GM12878 (cell line): ENCODE measurements at regions not wholly inside any gene's neighbourhood (a gene's known extent, or its start where the extent isn't known, plus 50 kb on each side); places are given as distances from the start of the nearest gene placed in this dataset.

Experiments used
- ATAC-seq: fragments of 200-7000 bp; cut with Tn5 transposase; 3 replicates; pipeline ENCODE4 v1.9.1; 2020; ENCODE audit warnings: mild to moderate bottlenecking, moderate library complexity
- BruUV-seq: library from RNA; stranded (reverse); fragments of 400-500 nt; replicated peaks from 2 replicates; lab custom pipeline; 2021; lab: Mats Ljungman, UMichigan
- CTCF ChIA-PET: fragments of 300-600 bp; sonication (Branson Sonifier 250); formaldehyde crosslinking; extraction: SDS; loops from one replicate; lab custom pipeline; 2021; ENCODE audit warnings: inconsistent platforms; lab: Yijun Ruan, JAX
- POLR2A ChIA-PET: fragments of 350-600 bp; formaldehyde crosslinking; extraction: SDS; loops from one replicate; lab custom pipeline; 2021; ENCODE audit warnings: inconsistent platforms; lab: Charles Lee
- RAD21 ChIA-PET: fragments of 300-600 bp; sonication (Branson Sonifier 250); formaldehyde crosslinking; loops from one replicate; lab custom pipeline; 2023; ENCODE audit warnings: antibody characterized with exemption; ENCODE audit not compliant: unreplicated experiment; lab: Charles Lee
- SMC1A ChIA-PET: fragments of 300-600 bp; sonication (Branson Sonifier 250); formaldehyde crosslinking; loops from one replicate; lab custom pipeline; 2023; ENCODE audit not compliant: unreplicated experiment, uncharacterized antibody; lab: Charles Lee
- DNase-seq: peaks from one replicate; pipeline ENCODE4 v3.0.0-alpha.2; 2011; ENCODE audit warnings: low read depth, low spot score
- FAIRE-seq: peaks from 3 replicates; lab custom pipeline; 2011; peaks lifted over from hg19 to GRCh38; lab: Jason Lieb, UNC
- H2AFZ ChIP-seq: 2 replicates; pipeline ENCODE4 v1.6.0; 2011; ENCODE audit warnings: low read depth, low read length, control low read depth; ENCODE audit not compliant: control insufficient read depth
- H3K27ac ChIP-seq: 2 replicates; pipeline ENCODE4 v1.5.1; 2011; ENCODE audit warnings: control low read depth; ENCODE audit not compliant: control insufficient read depth, insufficient read depth
- H3K27me3 ChIP-seq, 2 experiments: replicated peaks in 1 of 2; 2 replicates each; pipeline versions ENCODE4 v1.6.0 to v1.6.1; 2011; ENCODE audit warnings: low read length in 1 of 2; ENCODE audit not compliant: control insufficient read depth in 2 of 2, insufficient read depth in 2 of 2
- H3K36me3 ChIP-seq, 2 experiments: 2 replicates each; pipeline ENCODE4 v1.5.1; 2011; ENCODE audit warnings: low read length in 1 of 2; ENCODE audit not compliant: control insufficient read depth in 2 of 2, insufficient read depth in 2 of 2
- H3K4me1 ChIP-seq: 2 replicates; pipeline ENCODE4 v1.6.1; 2011; ENCODE audit warnings: mild to moderate bottlenecking, low read length, moderate library complexity, mixed read lengths; ENCODE audit not compliant: control insufficient read depth, insufficient read depth
- H3K4me2 ChIP-seq: 2 replicates; pipeline ENCODE4 v1.6.0; 2011; ENCODE audit warnings: control low read depth; ENCODE audit not compliant: control insufficient read depth, insufficient read depth
- H3K4me3 ChIP-seq: fragments of 200-600 bp; sonication (generic); 2 replicates; pipeline ENCODE4 v1.5.1; 2016
- H3K79me2 ChIP-seq: 2 replicates; pipeline ENCODE4 v1.6.0; 2011; ENCODE audit warnings: low read length; ENCODE audit not compliant: control insufficient read depth, insufficient read depth
- H3K9ac ChIP-seq: 2 replicates; pipeline ENCODE4 v1.8.0; 2011; ENCODE audit warnings: low read length, control low read depth, mixed read lengths; ENCODE audit not compliant: control insufficient read depth, insufficient read depth
- H3K9me3 ChIP-seq: replicated peaks from 3 replicates; pipeline ENCODE4 v1.5.1; 2011; ENCODE audit warnings: mild to moderate bottlenecking, low read length; ENCODE audit not compliant: control insufficient read depth, insufficient read depth
- H4K20me1 ChIP-seq: 2 replicates; pipeline ENCODE4 v1.6.0; 2011; ENCODE audit not compliant: control insufficient read depth, insufficient read depth
- E4F1 ChIP-seq: fragments of 450-650 bp; IDR thresholded peaks from 2 replicates; pipeline ENCODE4 v1.6.1; 2018; ENCODE audit warnings: borderline replicate concordance, mild to moderate bottlenecking; ENCODE audit not compliant: partially characterized antibody
- HDGF ChIP-seq: fragments of 450-650 bp; IDR thresholded peaks from 2 replicates; pipeline ENCODE4 v1.6.1; 2016; ENCODE audit warnings: antibody characterized with exemption
- HSF1 ChIP-seq: fragments of 150-350 bp; IDR thresholded peaks from 2 replicates; pipeline ENCODE4 v1.6.1; 2014; ENCODE audit warnings: mild to moderate bottlenecking, low read depth, low read length
- IKZF1 ChIP-seq: fragments of 450-650 bp; conservative IDR thresholded peaks from 2 replicates; pipeline ENCODE4 v1.6.1; 2017; ENCODE audit warnings: antibody characterized with exemption, mild to moderate bottlenecking
- IRF3 ChIP-seq: fragments of 450-650 bp; IDR thresholded peaks from 2 replicates; pipeline ENCODE4 v1.6.1; 2014; ENCODE audit warnings: mild to moderate bottlenecking
- JUNB ChIP-seq: IDR thresholded peaks from 2 replicates; pipeline ENCODE4 v1.6.1; 2016; ENCODE audit warnings: antibody characterized with exemption, mild to moderate bottlenecking
- KAT2A ChIP-seq: conservative IDR thresholded peaks from 2 replicates; pipeline ENCODE4 v1.6.1; 2011; ENCODE audit warnings: low read depth, low read length; ENCODE audit not compliant: control insufficient read depth
- KLF5 ChIP-seq: fragments of 450-650 bp; IDR thresholded peaks from 2 replicates; pipeline ENCODE4 v1.6.1; 2014; ENCODE audit warnings: mild to moderate bottlenecking; ENCODE audit not compliant: partially characterized antibody
- POLR2A ChIP-seq: IDR thresholded peaks from 2 replicates; pipeline ENCODE4 v1.6.1; 2011; ENCODE audit warnings: low read depth, mild to moderate bottlenecking, low read length
- SMAD5 ChIP-seq: IDR thresholded peaks from 2 replicates; pipeline ENCODE4 v1.6.1; 2016; ENCODE audit warnings: antibody characterized with exemption, low read depth
- SMARCA5 ChIP-seq: fragments of 450-650 bp; IDR thresholded peaks from 2 replicates; pipeline ENCODE4 v1.6.1; 2017; ENCODE audit warnings: mild to moderate bottlenecking
- SUZ12 ChIP-seq: fragments of 200-600 bp; sonication (generic); IDR thresholded peaks from one replicate; pipeline ENCODE4 v1.6.1; 2018; ENCODE audit warnings: antibody characterized with exemption, mild to moderate bottlenecking; ENCODE audit not compliant: unreplicated experiment
- TAF1 ChIP-seq: IDR thresholded peaks from 2 replicates; pipeline ENCODE4 v1.6.1; 2011; ENCODE audit warnings: mild to moderate bottlenecking, low read depth, low read length, borderline replicate concordance
- ZBED1 ChIP-seq: IDR thresholded peaks from 2 replicates; pipeline ENCODE4 v1.6.1; 2016; ENCODE audit warnings: borderline replicate concordance
- WGBS: methylation state at CpG from one replicate; pipeline ENCODE4 v1.1.6; 2016; ENCODE audit warnings: low lambda C conversion rate; ENCODE audit not compliant: insufficient replicate concordance, insufficient coverage; ENCODE audit errors: missing lambda C conversion rate; 5-methylcytosine and 5-hydroxymethylcytosine counted together
- in situ Hi-C: fragments of 300-500 bp; cut with MboI; formaldehyde crosslinking; loops from 9 replicates; pipeline ENCODE4 v1.14.3; 2018; ENCODE audit warnings: mixed read lengths
- intact Hi-C: fragments of 100-400 bp; cut with micrococcal nuclease; formaldehyde crosslinking; loops from one replicate; pipeline ENCODE4 v1.14.2; 2022; ENCODE audit not compliant: unreplicated experiment
- TF ChIP-seq, protein P1 (sequence below), 3 experiments: IDR thresholded peaks in 2 of 3; conservative IDR thresholded peaks in 1 of 3; 2 replicates each; pipeline ENCODE4 v1.5.1; 2011; ENCODE audit warnings: low read depth in 3 of 3, low read length in 3 of 3, mild to moderate bottlenecking in 3 of 3, control low read depth in 2 of 3, moderate library complexity in 2 of 3, inconsistent platforms in 1 of 3, mixed read lengths in 1 of 3; ENCODE audit not compliant: control insufficient read depth in 2 of 3, insufficient read depth in 1 of 3; ENCODE audit errors: extremely low read depth in 1 of 3
- TF ChIP-seq, protein P2 (sequence below): IDR thresholded peaks from 2 replicates; pipeline ENCODE4 v1.6.1; 2012; ENCODE audit warnings: low read depth, low read length, improper control_type of control experiment

DNA sequence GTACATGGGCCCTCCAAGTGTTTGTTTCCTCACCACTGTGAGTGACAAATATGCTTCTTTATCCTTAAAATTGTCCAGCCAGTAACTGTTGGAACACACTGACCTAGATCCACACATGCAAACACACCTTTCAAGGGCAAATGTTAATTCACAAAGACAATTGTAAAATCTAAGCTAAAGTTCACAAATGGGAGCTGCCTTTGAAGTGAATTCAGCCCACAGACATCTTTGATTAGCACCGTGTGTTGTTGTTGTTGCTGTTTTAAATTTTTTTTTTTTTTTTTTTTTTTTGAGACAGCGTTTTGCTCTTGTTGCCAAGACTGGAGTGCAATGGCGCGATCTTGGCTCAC, 52.3 kb upstream of the SLC16A1 start:
- Histone ChIP-seq H3K4me1 (no peaks in the 10 kb centered on the region), H3K36me3 (no peaks in the 10 kb centered on the region; a peak in 1 of 4 replicates), H3K9ac (no peak overlapping the region), H3K79me2 (no peaks in the 10 kb centered on the region), H3K4me2 (no peak overlapping the region), H3K9me3 (no peaks in the 10 kb centered on the region), H3K4me3 (no peak overlapping the region), H2AFZ (no peak overlapping the region), H4K20me1 (no peaks in the 10 kb centered on the region), H3K27ac (no peak overlapping the region), H3K27me3 (no peaks in the 10 kb centered on the region)
- intact Hi-C loops, result no loop called here
- ATAC-seq (no peak), FAIRE-seq (no peak), DNase-seq (no peak)
- WGBS, result 100% methylated on average over 1 of the region's 4 CpGs
- ChIA-PET RAD21 (no interaction called here), SMC1A (no interaction called here), POLR2A (interaction anchor here (0.7 kb wide), 1 partner anchor 43 kb away, joined by 5 read pairs; no protein-coding TSS in a partner anchor), CTCF (no interaction called here)
- in situ Hi-C loops, result no loop called here
- BruUV-seq, result no TSS peak
- TF ChIP-seq TAF1 (no peak), JUNB (no peak), POLR2A (no peak), SUZ12 (no peak), KLF5 (no peak), SMAD5 (no peak), KAT2A (no peak), ZBED1 (no peak), IRF3 (no peak), HDGF (no peak), HSF1 (no peak), SMARCA5 (no peak), IKZF1 (no peak), E4F1 (no peak)
- TF ChIP-seq, protein P1, sequence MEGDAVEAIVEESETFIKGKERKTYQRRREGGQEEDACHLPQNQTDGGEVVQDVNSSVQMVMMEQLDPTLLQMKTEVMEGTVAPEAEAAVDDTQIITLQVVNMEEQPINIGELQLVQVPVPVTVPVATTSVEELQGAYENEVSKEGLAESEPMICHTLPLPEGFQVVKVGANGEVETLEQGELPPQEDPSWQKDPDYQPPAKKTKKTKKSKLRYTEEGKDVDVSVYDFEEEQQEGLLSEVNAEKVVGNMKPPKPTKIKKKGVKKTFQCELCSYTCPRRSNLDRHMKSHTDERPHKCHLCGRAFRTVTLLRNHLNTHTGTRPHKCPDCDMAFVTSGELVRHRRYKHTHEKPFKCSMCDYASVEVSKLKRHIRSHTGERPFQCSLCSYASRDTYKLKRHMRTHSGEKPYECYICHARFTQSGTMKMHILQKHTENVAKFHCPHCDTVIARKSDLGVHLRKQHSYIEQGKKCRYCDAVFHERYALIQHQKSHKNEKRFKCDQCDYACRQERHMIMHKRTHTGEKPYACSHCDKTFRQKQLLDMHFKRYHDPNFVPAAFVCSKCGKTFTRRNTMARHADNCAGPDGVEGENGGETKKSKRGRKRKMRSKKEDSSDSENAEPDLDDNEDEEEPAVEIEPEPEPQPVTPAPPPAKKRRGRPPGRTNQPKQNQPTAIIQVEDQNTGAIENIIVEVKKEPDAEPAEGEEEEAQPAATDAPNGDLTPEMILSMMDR (IDR thresholded peaks at IDR 0.05 in 2 of 3, conservative IDR thresholded peaks at IDR 0.05 in 1 of 3; ENCODE audit: control insufficient read depth in 2 of 3, extremely low read depth in 1 of 3, insufficient read depth in 1 of 3, low read depth in 3 of 3, low read length in 3 of 3), result no peak
- TF ChIP-seq, protein P2, sequence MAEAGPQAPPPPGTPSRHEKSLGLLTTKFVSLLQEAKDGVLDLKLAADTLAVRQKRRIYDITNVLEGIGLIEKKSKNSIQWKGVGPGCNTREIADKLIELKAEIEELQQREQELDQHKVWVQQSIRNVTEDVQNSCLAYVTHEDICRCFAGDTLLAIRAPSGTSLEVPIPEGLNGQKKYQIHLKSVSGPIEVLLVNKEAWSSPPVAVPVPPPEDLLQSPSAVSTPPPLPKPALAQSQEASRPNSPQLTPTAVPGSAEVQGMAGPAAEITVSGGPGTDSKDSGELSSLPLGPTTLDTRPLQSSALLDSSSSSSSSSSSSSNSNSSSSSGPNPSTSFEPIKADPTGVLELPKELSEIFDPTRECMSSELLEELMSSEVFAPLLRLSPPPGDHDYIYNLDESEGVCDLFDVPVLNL, result no peak
